GM12878 (cell line): ENCODE measurements at regions not wholly inside any gene's neighbourhood (a gene's known extent, or its start where the extent isn't known, plus 50 kb on each side); places are given as distances from the start of the nearest gene placed in this dataset.

Experiments
- ESRRA ChIP-seq: IDR thresholded peaks from 2 replicates; pipeline ENCODE4 v1.6.1; 2012; ENCODE audit warnings: mild to moderate bottlenecking, low read length, improper control_type of control experiment
- EZH2 ChIP-seq: IDR thresholded peaks from 2 replicates; pipeline ENCODE4 v1.6.1; 2012; ENCODE audit warnings: low read depth, mild to moderate bottlenecking, control low read depth, inconsistent platforms, low read length, borderline replicate concordance; ENCODE audit not compliant: control insufficient read depth
- GABPA ChIP-seq: IDR thresholded peaks from 2 replicates; pipeline ENCODE4 v1.6.1; 2014; ENCODE audit warnings: antibody characterized with exemption, low read depth, mild to moderate bottlenecking, inconsistent platforms
- RCOR1 ChIP-seq: conservative IDR thresholded peaks from 2 replicates; pipeline ENCODE4 v1.6.1; 2012; ENCODE audit warnings: low read depth, low read length, improper control_type of control experiment
- TF ChIP-seq, protein P1 (sequence below): fragments of 450-650 bp; IDR thresholded peaks from 2 replicates; pipeline ENCODE4 v1.6.1; 2017; ENCODE audit warnings: antibody characterized with exemption, mild to moderate bottlenecking, moderate library complexity
- TF ChIP-seq, protein P2 (sequence below), 3 experiments: IDR thresholded peaks in 2 of 3; conservative IDR thresholded peaks in 1 of 3; 2 replicates each; pipeline ENCODE4 v1.5.1; 2011; ENCODE audit warnings: low read depth in 3 of 3, low read length in 3 of 3, mild to moderate bottlenecking in 3 of 3, control low read depth in 2 of 3, moderate library complexity in 2 of 3, inconsistent platforms in 1 of 3, mixed read lengths in 1 of 3; ENCODE audit not compliant: control insufficient read depth in 2 of 3, insufficient read depth in 1 of 3; ENCODE audit errors: extremely low read depth in 1 of 3
- TF ChIP-seq, protein P3 (sequence below): fragments of 450-650 bp; formaldehyde crosslinking; IDR thresholded peaks from 2 replicates; pipeline ENCODE4 v1.4.0; 2020; ENCODE audit warnings: mild to moderate bottlenecking, moderate library complexity

DNA sequence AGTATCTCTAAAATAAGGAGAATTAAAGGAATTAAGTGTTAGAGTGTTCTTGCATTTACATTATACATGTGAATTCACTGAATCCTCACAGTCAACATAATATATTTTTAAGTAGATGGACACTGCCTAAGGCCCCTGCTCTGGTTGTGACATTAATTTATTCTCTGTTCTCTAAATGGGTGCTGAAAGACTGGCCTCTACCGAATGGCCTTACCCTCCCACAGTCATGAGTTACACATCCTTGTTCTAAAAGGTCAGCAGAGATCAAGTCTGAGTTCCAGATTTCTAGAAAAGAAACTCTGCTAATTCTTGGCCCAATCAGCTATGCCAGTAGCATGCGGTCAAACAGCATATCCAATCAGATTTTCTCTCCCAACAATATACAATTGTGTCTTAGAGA, 193.2 kb downstream of the TM2D1 start:
- TF ChIP-seq, protein P1, sequence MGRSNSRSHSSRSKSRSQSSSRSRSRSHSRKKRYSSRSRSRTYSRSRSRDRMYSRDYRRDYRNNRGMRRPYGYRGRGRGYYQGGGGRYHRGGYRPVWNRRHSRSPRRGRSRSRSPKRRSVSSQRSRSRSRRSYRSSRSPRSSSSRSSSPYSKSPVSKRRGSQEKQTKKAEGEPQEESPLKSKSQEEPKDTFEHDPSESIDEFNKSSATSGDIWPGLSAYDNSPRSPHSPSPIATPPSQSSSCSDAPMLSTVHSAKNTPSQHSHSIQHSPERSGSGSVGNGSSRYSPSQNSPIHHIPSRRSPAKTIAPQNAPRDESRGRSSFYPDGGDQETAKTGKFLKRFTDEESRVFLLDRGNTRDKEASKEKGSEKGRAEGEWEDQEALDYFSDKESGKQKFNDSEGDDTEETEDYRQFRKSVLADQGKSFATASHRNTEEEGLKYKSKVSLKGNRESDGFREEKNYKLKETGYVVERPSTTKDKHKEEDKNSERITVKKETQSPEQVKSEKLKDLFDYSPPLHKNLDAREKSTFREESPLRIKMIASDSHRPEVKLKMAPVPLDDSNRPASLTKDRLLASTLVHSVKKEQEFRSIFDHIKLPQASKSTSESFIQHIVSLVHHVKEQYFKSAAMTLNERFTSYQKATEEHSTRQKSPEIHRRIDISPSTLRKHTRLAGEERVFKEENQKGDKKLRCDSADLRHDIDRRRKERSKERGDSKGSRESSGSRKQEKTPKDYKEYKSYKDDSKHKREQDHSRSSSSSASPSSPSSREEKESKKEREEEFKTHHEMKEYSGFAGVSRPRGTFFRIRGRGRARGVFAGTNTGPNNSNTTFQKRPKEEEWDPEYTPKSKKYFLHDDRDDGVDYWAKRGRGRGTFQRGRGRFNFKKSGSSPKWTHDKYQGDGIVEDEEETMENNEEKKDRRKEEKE, result no peak
- no peak for TF ChIP-seq GABPA
- no peak for TF ChIP-seq ESRRA
- TF ChIP-seq EZH2, result no peak
- TF ChIP-seq, protein P2, sequence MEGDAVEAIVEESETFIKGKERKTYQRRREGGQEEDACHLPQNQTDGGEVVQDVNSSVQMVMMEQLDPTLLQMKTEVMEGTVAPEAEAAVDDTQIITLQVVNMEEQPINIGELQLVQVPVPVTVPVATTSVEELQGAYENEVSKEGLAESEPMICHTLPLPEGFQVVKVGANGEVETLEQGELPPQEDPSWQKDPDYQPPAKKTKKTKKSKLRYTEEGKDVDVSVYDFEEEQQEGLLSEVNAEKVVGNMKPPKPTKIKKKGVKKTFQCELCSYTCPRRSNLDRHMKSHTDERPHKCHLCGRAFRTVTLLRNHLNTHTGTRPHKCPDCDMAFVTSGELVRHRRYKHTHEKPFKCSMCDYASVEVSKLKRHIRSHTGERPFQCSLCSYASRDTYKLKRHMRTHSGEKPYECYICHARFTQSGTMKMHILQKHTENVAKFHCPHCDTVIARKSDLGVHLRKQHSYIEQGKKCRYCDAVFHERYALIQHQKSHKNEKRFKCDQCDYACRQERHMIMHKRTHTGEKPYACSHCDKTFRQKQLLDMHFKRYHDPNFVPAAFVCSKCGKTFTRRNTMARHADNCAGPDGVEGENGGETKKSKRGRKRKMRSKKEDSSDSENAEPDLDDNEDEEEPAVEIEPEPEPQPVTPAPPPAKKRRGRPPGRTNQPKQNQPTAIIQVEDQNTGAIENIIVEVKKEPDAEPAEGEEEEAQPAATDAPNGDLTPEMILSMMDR (IDR thresholded peaks at IDR 0.05 in 2 of 3, conservative IDR thresholded peaks at IDR 0.05 in 1 of 3; ENCODE audit: control insufficient read depth in 2 of 3, extremely low read depth in 1 of 3, insufficient read depth in 1 of 3, low read depth in 3 of 3, low read length in 3 of 3), result no peak
- TF ChIP-seq, protein P3, sequence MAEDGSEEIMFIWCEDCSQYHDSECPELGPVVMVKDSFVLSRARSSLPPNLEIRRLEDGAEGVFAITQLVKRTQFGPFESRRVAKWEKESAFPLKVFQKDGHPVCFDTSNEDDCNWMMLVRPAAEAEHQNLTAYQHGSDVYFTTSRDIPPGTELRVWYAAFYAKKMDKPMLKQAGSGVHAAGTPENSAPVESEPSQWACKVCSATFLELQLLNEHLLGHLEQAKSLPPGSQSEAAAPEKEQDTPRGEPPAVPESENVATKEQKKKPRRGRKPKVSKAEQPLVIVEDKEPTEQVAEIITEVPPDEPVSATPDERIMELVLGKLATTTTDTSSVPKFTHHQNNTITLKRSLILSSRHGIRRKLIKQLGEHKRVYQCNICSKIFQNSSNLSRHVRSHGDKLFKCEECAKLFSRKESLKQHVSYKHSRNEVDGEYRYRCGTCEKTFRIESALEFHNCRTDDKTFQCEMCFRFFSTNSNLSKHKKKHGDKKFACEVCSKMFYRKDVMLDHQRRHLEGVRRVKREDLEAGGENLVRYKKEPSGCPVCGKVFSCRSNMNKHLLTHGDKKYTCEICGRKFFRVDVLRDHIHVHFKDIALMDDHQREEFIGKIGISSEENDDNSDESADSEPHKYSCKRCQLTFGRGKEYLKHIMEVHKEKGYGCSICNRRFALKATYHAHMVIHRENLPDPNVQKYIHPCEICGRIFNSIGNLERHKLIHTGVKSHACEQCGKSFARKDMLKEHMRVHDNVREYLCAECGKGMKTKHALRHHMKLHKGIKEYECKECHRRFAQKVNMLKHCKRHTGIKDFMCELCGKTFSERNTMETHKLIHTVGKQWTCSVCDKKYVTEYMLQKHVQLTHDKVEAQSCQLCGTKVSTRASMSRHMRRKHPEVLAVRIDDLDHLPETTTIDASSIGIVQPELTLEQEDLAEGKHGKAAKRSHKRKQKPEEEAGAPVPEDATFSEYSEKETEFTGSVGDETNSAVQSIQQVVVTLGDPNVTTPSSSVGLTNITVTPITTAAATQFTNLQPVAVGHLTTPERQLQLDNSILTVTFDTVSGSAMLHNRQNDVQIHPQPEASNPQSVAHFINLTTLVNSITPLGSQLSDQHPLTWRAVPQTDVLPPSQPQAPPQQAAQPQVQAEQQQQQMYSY, result no peak
- no peak for TF ChIP-seq RCOR1
